ENCODE measurements at regions not wholly inside any gene's neighbourhood (a gene's known extent, or its start where the extent isn't known, plus 50 kb on each side); places are given as distances from the start of the nearest gene placed in this dataset.

DNA sequence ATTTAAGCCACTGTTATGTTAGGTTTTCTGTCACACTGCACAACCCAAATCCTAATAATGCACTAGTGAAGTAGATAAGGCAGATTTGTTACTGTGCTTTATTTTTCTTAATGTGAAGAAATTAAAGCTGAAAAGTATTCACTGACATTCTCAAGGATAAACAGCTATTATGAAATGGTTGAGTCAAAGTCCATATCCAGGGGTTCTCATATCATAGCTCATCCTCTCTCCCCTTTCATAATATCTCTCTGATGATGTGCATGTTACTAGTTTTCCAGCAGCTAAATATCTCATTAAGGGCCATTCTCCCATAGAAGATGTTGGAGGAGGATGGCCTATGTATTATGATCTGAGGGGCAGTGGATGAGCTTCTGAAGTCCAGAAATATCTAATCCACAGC lies 53.6 kb upstream of the CCDC190 start:
- TF ChIP-seq, protein P1, sequence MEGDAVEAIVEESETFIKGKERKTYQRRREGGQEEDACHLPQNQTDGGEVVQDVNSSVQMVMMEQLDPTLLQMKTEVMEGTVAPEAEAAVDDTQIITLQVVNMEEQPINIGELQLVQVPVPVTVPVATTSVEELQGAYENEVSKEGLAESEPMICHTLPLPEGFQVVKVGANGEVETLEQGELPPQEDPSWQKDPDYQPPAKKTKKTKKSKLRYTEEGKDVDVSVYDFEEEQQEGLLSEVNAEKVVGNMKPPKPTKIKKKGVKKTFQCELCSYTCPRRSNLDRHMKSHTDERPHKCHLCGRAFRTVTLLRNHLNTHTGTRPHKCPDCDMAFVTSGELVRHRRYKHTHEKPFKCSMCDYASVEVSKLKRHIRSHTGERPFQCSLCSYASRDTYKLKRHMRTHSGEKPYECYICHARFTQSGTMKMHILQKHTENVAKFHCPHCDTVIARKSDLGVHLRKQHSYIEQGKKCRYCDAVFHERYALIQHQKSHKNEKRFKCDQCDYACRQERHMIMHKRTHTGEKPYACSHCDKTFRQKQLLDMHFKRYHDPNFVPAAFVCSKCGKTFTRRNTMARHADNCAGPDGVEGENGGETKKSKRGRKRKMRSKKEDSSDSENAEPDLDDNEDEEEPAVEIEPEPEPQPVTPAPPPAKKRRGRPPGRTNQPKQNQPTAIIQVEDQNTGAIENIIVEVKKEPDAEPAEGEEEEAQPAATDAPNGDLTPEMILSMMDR (IDR thresholded peaks at IDR 0.05), result no peak
- TF ChIP-seq POLR2A (IDR thresholded peaks at IDR 0.05), result no peak

Data from right lobe of liver (tissue), 4 donors.